Ramos (cell line): ENCODE measurements at regions not wholly inside any gene's neighbourhood (a gene's known extent, or its start where the extent isn't known, plus 50 kb on each side); places are given as distances from the start of the nearest gene placed in this dataset.

Source experiments
- in situ Hi-C: fragments of 300-500 bp; cut with MboI; formaldehyde crosslinking; loops from one replicate; pipeline ENCODE4 v1.14.3; 2022; ENCODE audit warnings: low sequenced_read_pairs; ENCODE audit not compliant: unreplicated experiment

DNA sequence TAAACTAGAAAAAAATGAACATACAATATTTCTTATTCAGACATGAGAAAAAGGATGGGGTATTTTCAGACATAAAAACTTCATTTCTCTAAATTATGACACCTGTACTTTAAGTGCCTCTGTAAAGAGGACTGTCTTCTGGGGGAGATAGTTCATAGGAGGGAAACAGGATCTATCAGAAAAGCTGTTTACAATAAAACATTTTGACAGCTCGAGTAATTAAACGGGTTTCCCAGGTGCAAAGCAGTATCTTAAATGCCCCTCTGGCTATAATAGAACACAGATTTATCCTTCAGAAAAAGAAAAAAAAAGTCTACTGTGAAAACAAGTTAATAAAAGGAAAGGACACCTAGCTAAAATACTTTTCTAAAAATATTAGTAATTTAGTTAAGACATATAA lies 311.4 kb upstream of the UBE2E3 start:
- in situ Hi-C loops, result no loop called here

DNA sequence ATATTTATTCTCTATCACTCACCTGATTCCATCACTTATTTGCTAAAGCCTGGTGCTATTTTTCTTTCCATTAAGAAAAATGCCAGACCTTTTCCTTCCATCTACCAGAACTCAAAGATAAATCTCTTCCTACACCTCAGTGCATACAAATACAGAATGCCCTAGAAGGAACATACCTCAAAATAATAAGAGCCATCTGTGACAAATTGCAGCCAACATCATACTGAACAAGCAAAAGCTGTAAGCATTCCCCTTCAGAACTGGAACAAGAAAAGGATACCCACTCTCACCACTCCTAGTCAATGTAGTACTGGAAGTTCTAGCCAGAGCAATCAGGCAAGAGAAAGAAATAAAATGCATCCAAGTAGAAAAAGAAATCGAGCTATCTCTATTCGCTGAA lies 315.9 kb upstream of the UBE2E3 start:
- in situ Hi-C loops, result no loop called here

DNA sequence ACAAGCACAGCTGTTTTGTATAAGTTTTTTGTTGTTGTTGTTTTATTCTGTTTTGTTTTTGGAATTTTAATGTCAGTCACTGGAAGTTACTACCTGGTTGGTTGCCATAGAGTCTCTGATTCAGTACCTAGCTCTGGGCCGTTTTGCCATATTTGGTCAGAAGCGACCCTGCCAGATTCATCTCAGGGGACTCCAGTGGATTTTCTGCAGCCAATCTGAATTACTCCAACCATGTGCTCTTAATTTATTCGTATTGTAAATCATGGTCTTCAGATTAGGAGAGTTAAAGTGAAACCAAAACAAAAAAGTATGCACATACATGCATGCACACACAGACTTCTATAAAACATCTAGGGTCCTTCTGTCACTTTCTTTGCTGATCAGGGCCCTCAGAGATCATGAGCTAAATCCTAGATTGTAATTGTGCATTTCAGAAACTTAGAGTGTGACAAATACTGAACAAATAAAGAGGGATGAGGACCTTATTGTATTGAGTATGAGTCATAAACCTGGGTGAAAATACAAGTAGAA lies 317.4 kb upstream of the UBE2E3 start:
- in situ Hi-C loops, result no loop called here

DNA sequence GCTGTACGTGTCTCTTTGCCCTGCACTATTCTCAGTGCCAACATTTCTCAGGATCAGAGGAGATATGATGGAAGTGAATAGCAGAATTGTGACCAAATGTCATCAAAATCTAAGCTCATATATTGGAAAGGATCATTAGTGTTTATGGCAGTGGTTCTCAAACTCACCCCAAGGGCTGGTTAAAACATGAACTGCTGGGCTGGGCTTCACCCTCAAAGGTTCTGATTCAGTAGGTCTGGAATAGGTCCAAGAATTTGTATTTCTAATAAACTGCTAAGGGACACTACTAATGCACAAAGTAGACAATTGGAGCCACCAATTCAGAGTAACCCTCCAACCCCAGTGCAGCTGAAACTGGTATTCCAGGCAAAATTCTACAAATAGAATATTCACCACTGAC lies 317.9 kb upstream of the UBE2E3 start:
- in situ Hi-C loops, result no loop called here

DNA sequence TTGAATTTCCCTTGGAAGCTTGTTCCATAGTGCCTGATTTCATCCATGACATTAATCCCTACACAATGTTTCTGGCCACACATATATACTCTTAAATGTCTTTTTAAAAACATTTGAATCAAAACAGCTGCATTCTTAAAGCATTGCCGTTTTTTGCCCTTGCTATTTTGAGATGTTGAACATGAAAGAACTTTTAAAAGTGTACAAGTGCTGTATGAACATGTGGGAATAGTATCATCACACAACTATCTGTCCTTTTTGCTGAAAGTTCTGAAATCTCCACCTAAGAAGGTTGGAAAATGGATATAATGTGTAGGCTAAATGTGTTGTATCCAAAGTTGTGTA lies 318.7 kb upstream of the UBE2E3 start:
- in situ Hi-C loops, result no loop called here

DNA sequence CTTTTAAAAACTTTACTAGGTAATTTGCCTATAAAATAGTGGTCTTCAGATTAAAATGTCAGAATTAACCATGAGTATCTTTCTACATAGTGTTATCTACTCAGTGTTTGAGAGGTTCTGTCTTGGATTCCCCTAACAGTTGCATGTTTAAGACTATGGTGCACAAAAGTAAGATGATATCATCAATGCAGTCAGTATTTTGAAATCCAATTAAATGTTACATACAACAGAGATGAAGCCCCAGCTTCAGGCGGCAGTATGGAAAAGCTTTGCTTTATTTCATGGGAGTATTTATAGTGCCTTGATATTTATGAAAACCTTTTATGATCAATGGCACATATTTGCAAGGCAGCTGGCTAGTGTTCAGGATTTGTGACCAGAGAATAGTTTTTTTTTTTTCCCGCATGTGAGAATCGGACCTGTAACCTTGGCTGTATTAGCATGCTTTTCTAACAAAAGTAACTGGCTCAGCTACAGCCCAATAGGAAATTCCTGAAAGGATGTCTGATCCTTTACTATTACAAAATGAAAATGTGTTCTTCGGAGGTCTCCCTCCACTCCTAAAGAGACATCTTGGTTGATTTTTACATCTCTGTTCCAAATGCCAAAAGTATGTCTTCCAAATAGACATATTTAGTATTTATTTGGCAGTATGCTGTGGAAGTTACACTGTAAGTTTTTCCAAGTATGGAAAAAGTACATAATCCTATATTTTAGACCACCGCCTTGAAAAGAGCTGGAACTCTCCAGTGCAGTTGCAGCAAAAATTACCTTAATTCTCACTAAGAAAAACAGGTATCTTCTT lies 319.3 kb upstream of the UBE2E3 start:
- in situ Hi-C loops, result no loop called here

DNA sequence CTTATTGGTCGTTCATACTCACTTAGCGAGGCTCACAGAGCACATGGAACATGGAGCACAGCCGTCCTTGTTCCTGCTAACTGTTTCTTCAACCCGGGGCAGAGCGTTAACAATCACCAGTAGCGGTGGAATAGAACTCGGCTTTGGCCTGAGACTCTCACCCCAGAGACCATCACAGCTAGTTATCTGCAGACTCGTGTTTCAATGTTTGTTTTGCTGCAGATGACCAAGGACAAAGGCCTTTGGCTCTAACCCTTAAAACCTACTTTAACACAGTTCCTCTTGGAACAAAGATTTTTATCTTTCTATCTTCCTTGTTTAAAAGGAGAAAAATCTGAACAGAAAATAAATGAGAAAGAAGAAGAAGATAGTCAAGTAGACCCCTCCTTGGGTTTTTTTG lies 320.2 kb upstream of the UBE2E3 start:
- in situ Hi-C loops, result no loop called here

DNA sequence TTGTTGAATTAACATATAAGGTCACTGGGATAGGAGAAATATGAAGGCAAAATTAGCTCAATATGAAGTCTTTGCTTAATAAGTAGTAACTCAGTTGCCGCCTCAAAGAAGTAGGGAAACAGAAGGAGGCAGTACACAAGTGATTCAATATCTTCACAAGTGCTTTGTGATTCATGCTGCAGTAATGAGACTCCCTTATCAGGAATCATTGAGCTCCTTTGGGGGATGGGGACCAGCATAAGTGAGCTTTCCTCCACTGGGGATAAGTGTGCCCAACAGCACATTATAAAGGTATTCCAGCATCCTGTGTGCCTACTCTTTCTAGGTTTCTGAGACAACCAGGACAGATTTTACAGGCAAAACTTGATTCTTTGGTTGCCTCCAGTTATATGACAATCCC lies 323.4 kb upstream of the UBE2E3 start:
- in situ Hi-C loops, result no loop called here

DNA sequence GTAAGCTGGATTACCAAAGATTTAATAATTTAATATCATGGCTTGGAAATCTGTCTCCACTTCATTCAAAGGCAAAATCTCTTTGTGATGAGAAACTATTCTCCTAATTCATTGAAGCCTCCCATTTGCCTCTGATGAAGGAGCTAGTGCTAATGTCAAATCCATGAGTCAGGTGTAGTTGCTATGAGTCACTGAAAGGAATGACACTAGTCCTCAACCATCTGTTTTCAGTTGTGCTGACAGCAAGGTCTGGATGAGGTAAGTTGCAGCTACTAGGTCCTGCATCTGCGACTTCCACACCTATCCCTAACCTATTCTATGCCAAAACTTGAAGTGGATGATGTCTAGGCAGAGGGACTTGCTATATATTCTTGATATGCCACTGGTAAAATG lies 324.0 kb upstream of the UBE2E3 start:
- in situ Hi-C loops, result no loop called here

DNA sequence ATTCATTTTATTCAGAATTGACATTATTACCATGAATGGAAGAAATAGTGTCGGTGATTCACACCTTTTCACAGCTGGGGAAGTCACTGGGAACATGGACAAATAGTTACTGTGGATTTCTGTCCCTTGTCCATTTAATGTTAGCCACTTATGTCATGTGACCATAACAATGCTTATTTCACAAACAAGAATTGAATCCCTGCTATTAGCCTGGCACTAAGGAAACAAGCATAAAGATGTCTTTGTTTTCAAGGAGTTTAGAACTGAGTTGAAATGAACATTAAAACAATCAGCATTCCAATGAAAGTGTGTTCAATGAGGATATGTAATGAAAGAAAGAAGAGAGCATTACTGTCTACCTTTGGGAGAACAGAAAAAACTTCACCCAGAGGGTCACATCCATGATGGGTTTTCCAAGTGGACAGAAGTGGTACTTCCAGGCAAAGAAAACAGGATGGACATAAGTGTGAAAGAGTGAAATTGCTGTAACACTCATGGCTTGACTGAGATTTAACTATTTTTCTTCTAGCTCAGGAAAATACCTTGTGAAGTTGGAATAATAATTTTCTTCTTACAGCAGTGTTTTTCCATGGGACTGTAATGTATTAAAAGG lies 324.5 kb upstream of the UBE2E3 start:
- in situ Hi-C loops, result no loop called here

DNA sequence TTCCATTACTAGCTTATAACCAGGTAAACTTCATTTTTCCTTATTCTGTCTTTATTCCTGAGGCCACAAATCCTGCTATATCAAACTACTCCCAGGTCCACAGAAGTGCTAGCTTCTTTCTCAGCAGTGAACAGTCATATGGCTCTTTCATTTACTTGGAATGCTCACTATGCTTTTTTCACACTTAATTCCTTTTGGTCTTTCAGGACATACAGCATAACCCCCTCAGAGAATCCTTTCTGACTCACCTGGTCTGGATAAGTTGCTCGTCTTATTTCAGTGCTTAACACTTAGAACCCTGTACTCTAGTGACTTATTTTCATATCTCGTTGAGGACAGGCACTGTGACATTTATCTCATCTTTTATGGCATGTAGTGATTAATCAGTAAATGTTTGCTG lies 325.0 kb upstream of the UBE2E3 start:
- in situ Hi-C loops, result no loop called here

DNA sequence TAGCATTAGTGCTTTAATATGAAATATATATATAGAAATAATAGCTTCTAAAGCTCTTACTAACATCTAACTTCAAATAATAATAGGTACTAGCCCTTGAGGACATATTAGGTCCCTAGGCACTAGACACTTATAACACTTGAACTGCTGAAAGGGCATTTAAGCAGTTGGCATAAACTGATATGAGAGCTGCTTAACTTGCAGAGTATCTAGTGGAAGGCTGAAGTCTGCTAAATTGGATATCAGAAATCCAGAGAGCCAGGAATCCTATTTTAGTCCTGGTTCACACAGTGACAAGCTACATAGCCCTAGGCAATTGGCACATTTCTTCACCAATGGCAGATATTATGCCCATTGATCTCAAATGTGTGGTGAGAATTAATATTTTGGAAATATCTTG lies 326.9 kb upstream of the UBE2E3 start:
- in situ Hi-C loops, result no loop called here

DNA sequence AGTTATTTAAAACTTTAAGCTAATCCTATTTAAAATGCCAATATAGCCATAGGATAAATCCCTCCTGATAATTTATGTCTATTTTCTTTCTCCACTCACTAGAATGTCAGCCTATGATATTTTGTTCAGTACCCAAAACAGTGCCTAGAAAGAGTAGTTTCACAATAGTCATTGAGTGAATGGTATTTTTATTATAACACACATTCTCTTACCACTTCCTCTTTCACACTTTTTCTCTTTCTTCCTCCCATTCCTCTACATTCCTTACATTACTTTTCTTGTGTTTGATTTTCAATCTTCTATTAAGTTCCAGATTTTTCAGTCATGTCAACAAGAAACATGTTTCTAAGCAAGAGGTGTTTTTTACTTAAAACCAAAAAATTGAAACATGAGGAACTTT lies 327.6 kb upstream of the UBE2E3 start:
- in situ Hi-C loops, result no loop called here

DNA sequence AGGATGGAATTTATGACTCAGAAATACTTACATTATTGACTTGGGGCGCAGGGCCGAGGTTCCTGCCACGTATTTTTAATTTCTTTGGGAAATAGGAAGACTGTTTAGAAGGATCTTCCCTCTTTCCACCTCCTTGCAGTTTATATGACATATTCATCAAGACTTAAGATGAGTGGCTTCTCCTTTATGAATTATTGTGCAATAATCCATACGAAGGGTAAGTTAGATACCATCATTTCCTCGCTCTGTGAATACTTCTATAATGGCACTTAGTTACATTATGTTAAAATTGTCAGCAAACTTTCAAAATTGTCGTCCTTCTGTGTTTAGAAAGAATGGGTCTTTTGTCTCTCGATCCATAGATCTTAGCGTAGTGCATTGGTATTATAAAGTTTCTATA lies 328.8 kb upstream of the UBE2E3 start:
- in situ Hi-C loops, result no loop called here

DNA sequence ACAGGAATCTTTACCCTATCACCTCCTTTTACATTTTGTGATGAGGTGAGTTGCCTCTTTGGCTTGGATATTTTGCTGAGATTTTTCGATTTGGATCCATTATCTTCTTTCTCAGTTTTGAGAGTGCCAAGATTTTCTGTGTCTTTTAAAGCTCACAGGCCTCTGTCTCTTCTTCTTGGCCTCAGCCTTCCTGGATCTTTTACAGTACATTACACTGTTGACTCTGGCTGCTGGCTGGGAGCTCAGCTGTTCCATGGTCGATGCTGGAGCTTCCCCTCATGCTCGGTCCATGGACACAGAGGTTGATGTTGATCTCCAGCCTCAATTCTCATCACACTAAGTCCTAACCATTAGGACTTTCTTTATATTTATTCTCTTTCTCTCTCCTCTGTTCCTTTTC lies 332.8 kb upstream of the UBE2E3 start:
- in situ Hi-C loops, result no loop called here

DNA sequence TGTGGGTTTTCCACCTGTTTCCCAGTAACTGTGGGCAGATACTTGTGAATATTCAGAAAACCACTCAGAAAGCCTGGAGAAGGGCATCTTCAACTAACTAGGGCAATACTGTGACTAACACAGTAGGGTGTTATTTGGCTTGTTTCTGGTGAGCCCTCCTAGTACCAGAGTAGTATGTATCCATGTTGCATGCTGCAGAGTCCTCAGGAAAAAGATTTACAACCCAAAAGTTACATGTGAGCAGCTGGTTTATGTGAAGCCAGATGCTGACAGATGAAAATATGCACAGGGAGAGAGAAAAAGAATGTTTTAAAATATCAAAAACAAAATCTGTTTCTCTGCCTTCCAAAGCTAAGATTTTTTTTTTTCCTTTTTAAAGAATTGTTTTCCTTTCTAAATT lies 333.2 kb upstream of the UBE2E3 start:
- in situ Hi-C loops, result no loop called here

DNA sequence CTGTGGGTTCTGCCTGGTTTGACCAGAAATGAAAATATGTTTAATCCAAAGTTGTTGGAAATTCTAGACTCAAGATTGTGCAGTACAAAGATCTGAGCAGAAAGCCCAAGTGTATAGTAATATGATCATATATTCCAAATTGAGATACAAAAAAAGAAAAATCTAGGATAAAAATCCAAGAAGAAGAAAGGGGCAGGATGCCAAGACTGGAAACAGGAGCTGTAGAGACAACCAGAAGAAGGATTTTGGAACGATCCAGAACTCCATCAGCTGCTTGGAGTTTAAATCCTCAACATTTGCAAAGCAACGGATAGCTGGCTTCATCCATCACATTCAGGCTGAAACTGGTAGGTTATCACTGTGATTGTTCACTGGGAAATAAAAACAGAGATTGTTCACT lies 333.6 kb upstream of the UBE2E3 start:
- in situ Hi-C loops, result no loop called here

DNA sequence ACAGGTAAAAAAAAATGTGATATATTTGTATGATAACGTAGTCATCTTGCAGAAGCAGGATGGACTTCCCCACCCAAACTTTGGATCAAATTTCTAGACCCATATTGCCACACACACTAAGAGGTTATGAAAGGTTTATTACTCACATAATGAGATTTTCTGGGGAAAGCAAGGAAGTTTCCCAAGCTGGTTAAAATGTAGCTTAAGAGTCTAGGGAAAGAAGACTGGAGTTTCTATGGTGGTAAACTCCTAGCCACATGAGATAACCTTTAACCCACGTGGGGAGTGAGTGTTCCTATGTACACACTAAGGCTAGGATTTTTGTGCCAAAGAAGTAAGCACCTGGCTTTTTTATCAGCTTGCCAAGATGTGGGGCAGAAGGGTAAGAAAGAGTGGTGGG lies 335.7 kb upstream of the UBE2E3 start:
- in situ Hi-C loops, result no loop called here

DNA sequence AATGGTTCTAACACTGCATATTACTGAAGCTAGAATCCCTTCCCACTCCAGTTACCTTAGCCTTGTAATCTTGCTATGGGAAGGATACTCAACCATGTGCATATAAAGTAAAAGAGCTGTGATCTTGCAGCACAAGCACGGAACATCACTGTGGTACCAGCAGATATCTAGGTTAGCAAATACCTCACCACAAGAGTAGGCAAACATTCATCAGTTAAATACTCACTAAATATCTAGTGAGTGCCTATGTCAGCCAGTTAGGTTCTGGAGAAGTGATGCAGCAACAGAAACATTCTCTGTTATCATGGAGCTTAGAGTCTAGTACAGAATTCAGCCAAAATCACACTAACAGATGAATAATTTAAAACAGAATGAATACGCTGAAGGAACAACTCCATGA lies 349.6 kb upstream of the UBE2E3 start:
- in situ Hi-C loops, result no loop called here

DNA sequence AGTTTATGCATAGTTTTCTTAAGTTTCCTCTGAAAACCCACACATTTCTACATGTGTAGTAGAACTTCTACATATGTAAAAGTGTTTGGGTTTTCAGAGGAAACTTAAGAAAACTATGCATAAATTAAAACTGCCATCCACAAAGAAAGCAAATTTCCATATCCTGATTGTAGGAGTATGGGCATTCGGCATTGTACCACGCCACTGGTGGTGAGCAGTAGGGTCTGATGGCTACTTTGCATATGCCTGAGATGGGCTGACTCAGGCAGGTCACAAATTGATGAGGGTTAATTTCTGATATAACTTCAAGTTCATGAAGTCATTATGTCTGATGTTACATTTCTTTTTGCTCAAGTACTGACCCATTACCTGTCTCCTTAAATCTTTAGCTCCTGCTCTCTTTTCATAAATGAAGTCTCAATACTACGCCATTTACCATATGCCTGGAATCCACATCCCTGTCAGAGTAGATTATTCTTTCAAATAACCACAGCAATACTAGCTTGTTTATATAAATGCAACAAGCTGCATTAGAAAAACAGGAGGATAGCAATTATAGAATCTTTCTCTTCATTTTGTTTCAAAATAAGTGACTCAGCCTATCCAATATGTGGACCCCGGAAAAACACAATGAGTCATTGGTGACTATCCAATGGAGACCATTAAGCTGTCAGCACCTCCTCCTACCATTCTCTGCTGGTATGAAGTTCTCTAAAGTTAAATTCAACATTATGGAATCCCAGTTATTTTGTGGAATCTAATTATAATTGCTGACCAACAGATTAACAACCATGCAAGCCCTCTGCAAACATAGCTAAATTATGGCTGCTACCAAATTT lies 355.2 kb upstream of the UBE2E3 start:
- in situ Hi-C loops, result no loop called here
